ENCODE measurements at regions not wholly inside any gene's neighbourhood (a gene's known extent, or its start where the extent isn't known, plus 50 kb on each side); places are given as distances from the start of the nearest gene placed in this dataset.

DNA sequence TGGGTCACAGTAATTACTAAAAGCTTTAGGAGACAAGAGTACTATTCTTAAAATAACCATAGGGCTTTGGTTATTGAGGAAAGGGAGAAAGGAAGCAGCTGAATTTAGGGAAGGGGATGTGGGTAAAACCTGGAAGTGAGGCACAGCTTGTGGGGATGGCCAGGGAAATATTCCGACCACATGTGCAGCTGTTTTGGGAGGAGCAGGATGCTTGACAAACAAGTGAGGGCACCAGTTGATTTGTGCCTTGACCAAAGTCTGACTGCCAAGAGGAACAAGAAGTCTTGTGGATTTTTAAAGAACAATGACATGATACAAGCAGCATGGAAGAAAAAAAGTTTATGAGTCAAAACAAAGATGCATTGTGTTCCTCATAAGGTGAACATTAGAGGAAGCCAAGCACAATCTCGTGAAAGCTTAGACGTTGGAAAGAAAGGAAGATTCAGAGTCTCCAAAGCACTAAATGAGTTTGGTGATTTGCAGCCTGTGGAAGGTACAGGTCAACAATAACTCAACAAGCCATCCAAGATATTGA is 108.5 kb upstream of the GPC6 start:
- no peak for DNase-seq (ENCODE audit: low spot score)

DNA sequence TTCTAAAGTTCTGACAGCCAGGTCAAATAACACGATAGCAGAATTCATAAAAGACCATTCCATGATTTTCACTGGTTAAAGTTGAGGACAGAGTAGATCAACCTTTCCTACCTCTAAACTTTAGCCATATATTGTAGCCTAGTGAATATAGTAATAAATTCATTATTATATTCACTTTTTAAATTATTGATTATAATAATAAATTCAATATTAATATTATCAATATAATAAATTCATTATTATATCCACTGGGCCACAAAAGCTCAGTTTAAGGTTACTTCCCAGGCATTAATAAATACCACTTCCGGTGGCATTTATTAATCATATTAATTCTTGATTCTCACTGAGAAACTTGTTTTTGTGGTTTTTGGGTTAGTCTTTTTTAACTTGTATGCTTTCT is 85.7 kb upstream of the GPC6 start:
- DNase-seq (ENCODE audit: low spot score) = no peak

DNA sequence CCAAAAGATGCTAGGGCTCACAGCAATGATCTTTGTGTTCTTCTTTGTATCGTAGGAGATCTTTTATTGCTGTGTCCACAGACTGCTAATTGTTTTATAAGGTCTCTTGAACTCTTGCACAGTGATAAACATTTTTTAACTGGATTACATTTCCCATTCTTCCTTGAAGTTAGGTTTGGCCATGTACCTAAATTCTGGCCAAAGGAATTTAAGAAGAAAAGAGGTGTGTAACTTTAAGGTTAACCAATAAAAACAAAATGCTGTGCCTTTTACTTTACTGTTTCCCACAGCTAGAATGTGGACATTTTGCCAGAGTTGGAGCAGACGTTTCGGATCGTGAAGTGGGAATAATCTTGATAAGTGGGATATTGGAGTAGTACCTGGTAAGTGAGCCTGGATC is 82.6 kb upstream of the GPC6 start:
- no peak for DNase-seq (ENCODE audit: low spot score)

DNA sequence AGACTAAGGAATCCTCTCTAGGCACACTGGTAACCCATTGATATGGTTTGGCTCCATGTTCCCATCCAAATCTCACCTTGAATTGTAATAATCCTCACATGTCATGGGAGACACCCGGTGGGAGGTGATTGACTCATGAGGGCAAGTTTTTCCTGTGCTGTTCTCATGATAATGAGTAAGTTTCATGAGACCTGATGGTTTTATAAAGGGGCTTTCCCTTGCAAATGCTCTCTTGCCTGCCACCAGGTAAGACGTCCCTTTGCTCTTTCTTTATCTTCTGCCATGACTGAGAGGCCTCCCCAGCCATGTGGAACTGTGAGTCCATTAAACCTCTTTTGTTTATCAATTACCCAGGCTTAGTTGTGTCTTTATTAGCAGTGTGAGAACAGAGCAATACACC is 81.4 kb upstream of the GPC6 start:
- DNase-seq (ENCODE audit: low spot score) = no peak

DNA sequence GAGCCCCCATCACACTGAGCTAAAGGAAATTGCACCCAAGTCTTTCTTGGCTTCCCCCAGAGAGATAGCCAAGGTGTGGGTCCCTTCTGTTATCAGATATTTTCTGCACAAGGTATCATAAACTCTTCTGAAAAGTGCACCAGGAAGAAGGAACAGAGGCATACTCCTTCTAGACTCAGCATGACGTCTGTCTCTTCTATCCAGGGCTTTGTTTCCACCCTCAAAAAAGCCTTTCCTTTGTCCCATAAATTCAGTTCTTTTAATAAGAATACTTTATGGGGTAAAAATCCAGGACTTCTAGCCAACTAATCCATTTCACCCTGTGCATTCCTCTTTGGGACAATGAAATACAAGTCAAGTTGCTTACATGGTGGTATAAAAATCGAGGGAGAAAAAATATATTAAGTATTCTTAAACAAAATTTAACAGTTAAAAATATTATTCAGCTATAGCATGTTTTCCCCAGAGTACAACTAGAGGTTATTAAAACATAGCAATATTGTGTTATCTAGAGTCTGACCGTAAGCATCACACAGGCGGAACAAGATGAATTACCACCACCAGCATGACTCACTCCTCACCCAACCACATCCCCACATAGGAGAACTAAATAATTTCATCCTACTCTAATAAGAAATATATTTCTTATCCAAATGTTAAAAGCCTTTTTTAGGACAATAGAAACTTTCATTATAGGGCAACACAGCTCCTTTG is 79.9 kb upstream of the GPC6 start:
- no peak for DNase-seq (ENCODE audit: low spot score)

DNA sequence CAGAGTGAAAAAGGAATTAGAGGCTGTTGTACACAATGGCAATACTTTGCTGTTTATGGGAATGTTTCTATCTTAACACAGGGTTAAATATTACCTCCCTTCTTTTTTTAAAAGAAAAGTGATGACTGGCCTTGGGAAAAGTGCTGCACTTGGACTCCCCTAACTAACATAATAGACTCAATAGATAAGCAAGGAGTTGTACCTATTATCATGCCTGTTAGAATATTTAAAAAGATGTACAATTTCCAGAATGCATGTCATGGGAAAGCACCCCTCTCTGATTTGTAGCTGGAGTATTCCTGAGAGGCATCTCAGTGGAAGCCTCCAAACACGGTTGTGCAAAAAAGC is 79.3 kb upstream of the GPC6 start:
- DNase-seq (ENCODE audit: low spot score) = no peak

DNA sequence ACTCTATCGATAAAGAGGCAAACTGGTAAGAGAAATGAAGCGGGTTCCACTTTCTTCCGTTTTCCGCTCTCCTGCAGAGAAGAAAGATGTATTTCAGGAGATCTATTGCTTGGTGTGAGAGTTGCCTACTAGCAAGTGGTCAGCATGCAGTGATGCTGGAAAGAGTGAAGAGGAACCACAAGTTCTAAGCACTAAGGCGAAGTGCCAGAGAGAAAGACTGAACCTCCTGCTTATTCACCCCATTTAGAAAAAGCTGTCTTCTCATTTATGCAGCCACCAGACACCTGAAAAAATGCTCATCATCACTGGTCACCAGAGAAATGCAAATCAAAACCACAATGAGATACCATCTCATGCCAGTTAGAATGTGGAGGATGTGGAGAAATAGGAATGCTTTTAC is 78.7 kb upstream of the GPC6 start:
- DNase-seq (ENCODE audit: low spot score) = no peak

DNA sequence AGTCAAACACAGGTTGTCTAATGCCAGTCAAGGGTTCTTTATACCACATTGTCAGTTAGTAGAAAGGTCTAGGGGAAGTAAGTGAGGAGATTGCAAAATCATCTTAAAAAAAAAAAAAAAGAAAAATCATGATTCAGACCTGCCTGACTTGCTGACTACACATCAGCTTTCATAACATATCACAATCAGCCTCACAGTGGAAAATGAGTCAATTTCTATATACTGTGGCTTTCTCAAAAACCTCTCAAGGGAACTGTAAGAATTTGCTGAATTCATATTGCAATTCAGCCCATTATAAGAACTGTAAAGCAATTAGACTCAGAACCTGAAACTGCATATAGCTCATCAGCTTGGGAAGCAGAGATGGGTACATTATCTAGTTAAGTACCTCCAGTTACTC is 75.3 kb upstream of the GPC6 start:
- no peak for DNase-seq (ENCODE audit: low spot score)

DNA sequence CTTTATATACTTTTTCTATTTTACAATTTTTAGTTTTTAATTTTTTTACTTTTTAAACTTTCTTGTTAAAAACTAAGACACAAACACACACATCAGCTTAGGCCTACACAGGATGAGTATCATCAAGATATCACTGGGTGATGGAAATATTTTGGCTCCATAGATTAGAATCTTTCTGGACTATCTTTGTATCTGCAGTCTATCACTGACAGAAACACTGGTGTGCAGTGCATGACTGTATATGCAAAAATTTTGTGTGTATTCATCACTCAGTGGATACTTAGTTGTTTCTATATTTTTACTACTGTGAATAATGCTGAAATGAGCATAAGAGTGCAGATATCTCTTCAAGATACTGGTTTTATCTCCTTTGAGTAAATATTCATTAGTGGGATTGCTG is 68.0 kb upstream of the GPC6 start:
- DNase-seq (ENCODE audit: low spot score) = no peak

DNA sequence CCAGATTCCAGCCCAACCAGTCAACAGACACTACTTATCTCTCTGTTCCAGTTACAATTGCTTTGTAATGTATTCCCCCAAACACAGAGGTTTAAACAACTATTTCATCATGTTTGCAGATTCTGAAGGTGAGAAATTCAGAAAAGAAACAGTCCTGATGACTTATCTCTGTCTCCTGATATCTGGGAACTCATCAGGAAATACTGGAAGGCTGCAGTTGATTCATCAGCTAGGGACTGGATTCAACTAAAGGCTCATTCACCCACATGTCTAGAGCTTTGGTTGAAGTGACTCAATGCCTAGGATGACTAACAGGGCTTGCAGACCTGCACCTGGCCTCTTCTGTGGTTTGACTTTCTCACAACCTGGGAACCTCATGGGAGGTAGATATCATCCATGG is 56.6 kb upstream of the GPC6 start:
- DNase-seq (ENCODE audit: low spot score) = no peak

DNA sequence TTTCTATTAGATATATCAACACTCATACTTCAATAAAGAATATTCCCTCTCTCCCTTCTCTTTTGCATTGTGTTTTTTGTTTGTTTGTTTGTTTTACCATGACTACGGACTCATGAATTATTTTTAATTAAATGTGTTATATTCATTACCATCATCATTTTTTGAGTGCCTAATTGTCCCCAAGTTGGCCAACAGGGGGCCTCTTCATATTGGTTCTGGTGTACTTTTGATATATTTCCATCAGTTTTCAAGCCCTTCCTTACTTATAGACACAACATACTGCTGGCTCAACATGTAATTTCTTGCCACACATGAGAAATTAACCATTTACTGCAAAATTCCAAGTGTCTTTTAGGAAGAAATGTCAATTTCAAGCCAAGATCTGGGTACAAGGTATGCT is 54.5 kb upstream of the GPC6 start:
- DNase-seq (ENCODE audit: low spot score) = no peak

DNA sequence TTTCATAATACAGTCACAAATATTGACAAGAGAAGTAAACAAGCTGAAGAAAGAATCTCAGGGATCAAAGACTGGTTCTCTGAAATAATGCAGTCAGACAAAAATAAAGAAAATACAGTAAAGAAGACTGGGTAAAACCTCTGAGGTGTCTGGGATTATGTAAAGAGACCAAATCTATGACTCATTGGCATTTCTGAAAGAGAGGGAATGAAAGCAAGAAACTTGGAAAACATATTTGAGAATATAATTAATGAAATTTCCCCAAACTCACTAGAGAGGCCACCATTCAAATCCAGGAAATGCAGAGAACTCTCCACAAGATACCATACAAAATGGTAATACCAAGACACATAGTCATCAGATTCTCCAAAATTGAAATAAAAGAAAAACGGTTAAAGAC is 53.0 kb upstream of the GPC6 start:
- DNase-seq (ENCODE audit: low spot score) = no peak

DNA sequence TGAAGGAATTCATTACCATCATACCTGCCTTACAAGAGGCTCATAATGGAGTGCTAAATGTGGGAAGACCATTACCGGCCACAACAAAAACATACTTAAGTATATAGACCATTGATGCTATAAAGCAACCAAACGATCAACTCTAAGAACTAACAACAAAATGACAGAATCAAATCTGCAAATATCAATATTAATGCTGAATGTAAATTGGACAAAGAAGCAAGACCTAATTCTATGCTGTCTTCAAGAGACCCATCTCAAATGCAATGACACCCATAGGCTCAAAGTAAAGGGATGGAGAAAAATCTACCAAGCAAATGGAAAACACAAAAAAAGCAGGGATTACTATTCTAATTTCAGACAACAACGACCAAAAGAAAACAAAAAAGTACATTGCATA is 52.3 kb upstream of the GPC6 start:
- DNase-seq (ENCODE audit: low spot score) = no peak
